GM19468 (cell line): ENCODE measurements at regions not wholly inside any gene's neighbourhood (a gene's known extent, or its start where the extent isn't known, plus 50 kb on each side); places are given as distances from the start of the nearest gene placed in this dataset.

ENCODE experiments used
- ATAC-seq: cut with Tn5 transposase; IDR thresholded peaks from one replicate; pipeline ENCODE4 v1.9.1; 2021; ENCODE audit warnings: mild to moderate bottlenecking, moderate library complexity, moderate number of reproducible peaks; ENCODE audit not compliant: unreplicated experiment; ENCODE audit errors: extremely low read depth

DNA sequence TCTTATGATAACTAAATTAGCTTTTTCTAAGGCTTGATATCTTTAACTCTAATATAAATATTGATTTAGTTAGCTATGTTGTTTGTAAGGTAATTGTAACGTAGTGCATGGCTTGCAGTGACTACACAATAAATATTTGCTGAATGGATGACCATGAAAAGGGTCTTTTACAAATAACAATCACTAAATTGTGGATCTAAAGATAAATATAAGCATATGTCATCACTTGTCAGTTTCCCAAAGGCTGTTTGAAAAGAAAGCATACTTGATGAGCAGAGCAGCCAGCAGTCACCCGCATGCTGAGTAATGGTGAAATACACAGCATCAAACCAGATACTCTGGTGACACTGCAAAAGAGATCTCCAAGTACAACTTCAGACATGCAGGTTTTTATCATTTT, 92.5 kb upstream of the FMN2 start:
- no peak for ATAC-seq

DNA sequence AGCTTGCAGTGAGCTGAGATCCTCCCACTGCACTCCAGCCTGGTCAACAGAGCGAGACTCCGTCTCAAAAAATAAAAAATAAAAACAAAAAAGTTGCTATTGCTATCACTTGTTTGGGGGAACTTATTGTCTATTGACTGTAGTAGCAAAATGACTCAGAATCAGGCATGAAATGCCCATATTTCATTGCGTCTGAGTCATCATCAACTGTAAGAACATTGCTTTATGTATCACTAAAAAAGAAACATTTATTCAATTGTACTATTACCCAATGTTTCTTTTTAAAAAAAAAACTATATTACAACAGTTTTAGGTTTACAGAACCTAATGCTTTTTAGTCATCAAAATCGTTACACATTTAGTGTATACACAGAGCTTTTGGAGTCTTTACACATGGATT, 91.0 kb upstream of the FMN2 start:
- no peak for ATAC-seq

DNA sequence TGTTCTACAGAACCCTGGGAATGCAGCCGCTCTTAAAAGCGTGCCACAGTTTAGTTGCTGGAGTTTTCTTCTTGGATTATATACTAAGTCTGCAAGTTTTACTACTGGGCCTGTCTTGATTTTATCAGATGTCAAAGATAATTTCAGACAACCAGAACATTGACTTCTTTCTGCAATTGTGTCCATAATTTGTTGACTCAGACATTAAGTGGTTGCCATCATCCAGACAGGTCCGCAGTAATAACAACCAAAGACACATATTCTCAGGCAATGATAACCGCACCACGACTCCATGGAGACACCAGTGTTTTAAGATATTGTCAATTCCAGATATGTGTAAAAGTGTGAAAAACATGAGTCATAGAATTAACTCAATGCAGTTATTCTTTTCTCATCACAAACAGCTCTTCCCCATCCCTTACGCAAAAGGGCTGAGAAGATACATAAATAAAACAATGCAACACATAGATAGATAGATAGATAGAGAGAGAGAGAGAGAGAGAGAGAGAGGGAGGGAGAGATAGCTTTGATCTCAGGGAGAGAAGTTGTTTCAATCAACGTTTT, 90.4 kb upstream of the FMN2 start:
- ATAC-seq, result no peak

DNA sequence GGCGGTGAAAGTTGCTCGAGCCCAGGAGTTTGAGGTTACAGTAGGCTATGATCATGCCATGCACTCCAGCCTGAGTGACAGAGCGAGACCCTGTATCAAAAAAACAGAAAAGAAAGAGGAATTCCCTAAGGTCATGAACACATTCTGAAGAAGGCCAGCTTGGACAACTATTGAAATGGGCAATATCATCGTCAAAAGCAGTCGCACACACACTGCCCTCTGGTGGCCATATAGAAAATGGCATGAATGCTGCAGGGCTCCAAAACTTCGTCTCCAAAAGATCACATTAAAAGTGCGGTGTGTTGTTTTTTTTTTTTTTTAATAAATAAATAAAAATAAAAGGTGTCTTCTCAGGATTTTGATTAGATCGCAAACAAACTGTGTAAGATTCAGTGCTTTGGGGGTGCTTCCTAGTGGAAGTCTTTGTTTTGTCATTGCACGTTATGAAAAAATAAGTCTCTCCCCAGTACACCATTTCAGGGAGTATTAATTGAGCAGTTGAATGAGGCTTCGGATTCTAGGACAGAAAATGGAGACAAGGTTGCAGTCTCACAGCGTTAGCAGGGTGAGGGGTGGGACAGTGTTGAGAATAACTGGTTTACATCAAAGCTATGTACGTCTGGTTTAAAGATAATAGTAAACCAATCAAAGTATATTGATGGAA, 87.5 kb upstream of the FMN2 start:
- ATAC-seq, result no peak

DNA sequence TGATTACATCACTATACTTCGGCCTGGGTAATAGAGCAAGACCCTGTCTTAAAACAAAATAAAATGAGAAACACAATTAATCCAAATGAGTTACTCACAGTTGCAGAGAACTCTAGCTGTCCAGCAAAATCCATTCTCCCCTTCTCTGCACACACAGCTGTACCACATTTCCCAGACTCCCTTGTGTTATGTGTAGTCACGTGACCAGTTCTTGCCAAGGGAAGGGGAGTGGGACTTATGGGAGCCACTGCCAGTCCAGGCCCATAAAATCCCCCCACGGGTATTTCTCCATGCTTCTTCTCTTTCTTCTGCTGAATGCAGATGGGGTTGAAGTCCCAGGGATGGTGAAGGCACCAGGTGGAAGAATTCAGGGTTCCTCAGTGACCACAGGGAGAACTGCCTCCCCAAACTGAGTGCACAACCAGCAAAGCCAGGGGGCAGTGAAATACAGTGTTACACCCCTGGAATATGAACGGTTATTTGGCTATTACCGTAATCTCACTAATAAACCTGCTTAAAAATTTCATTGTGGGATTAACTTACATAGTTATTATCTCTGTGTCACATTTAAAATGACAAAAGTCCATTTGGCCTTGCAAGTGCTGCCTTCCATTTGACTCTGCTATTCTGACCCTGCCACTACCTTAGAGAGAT, 85.6 kb upstream of the FMN2 start:
- no peak for ATAC-seq

DNA sequence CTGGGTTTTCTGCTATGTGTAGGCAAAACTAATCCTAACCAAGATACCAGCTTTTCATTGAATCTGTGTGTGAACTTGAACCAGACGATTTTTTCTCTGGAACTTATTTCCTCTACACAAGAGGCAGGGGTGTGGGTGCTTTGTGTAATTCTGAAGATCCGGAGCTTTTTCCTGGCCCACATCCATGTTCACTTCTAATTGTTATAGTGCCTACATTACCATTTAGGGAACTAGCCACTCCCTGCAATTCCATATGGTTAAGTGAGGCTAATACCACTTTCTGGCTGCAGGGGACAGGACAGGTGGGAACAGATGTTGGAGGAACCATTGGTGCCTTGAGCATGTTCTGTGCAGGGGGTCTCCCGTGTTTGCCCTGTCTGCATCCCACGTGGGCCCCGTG, 83.4 kb upstream of the FMN2 start:
- no peak for ATAC-seq

DNA sequence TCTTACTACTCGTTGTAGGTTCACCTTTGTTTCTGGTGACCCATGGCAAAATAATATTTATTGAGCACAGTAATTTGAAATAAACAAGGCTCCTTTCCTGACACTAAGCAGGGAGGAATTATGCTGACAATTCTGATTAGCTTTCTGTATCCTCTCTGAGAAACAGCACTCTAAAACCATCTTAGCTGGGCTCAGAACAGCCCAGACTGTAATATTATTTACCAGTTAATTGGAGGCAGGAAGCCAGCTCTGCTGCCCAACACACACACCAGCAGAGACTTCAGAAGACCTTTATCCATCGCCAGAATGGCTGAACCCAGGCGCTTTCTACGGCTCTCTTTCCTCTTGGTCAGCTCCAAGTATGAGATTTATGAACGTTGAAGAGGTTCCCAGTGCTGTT, 77.6 kb upstream of the FMN2 start:
- no peak for ATAC-seq

DNA sequence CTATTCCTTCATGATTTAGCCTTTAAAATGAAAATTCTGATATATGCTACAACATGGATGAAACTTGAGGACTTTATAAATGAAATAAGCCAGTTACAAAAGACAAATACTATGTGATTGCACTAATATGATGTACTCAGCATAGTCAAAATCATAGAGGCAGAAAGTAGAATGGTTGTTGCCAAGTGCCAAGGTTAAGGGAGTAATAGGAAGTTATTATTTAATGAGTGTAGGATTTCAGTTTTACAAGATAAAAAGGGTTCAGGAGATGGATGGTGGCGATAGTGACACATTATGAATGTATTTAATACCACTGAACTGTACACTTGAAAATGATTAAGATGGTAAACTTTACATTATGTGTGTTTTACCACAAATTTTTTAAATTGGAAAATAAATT, 73.1 kb upstream of the FMN2 start:
- no peak for ATAC-seq

DNA sequence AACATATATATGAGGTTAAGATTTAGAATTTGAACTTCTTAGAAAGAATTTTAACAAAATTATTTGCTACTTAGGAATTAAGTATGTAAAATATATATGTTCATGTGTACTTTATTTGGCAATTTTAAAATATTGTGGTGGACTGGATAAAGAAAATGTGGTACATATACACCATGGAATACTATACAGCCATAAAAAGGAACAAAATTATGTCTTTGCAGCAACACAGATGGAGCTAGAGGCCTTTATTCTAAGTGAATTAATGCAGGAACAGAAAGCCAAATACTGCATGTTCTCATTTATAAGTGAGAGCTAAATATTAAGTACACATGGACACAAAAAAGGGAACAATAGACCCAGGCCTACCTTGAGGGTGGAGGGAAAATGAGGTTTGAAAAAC, 72.2 kb upstream of the FMN2 start:
- ATAC-seq, result no peak

DNA sequence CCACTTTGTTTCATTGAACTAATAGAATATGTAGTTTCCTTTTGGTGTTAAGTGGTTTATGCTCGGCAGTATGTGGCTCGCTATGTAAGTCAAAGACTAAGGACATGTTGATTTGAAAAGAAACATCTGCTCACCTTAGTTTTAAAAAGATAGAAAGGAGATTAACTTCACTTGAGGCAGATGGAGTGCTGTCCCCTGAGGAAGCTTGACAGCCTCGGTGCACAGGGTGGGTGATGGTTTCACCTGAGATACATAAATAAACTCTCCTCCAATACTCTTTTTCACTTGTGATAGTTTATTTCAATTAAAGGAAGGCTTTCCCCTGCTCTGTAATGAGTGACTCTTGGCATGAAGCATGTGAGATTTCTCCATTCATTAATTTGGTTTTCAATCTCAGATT, 70.8 kb upstream of the FMN2 start:
- ATAC-seq, result no peak

DNA sequence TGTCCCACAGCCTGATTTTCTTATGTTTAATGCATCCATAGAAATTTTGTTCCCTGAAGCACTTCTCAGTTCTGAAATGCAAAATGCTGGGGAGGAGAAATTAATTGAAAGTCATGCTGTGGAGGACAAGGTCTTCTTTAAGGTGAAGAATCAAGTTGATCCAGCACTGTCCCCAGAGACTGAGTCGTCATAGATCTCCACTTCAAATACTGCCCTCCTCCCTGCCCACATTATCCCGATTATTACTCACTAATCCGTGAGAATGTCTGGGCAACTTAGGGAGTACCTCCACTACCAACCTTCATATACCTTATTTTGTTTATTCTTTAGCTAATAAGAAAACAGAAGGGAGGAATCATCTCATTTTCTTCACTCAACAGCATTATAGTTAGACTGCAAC, 70.0 kb upstream of the FMN2 start:
- ATAC-seq, result no peak

DNA sequence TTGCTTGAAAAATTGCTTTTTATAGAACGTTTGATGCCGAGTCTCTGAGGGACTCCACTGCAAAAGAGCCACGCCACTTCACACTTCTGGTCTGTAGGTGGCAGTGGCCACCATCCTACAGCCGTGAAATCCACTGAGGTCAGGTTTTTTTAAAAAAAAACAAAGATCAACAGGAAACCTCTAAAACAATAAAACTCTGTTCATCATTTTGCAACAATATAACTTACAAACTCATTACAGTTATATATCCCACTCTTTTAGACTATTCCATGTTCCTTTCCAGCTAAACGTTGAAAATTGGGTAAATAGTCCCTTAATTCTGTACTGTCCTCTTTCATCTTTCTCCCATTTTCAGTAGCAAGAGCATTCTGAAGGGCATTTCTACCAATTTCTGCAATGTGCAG, 64.6 kb upstream of the FMN2 start:
- peak; percentile 61 for ATAC-seq

DNA sequence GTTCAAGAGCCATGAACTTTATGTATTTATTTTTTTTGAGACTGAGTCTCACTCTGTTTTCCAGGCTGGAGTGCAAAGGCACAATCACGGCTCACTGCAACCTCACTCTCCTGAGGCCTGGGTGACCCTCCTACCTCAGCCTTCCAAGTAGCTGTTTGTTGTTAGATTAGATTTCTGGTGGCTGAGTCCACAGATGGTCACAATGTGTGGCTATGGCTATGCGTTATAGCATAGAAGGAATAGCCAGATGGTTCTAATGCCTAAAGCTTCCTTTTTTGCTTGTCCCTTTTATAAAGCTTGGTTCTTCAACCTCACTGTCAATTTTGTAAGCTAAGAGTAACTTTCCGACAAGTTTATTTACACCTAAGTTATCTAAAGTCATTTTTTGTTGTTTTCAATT, 62.3 kb upstream of the FMN2 start:
- ATAC-seq, result no peak

DNA sequence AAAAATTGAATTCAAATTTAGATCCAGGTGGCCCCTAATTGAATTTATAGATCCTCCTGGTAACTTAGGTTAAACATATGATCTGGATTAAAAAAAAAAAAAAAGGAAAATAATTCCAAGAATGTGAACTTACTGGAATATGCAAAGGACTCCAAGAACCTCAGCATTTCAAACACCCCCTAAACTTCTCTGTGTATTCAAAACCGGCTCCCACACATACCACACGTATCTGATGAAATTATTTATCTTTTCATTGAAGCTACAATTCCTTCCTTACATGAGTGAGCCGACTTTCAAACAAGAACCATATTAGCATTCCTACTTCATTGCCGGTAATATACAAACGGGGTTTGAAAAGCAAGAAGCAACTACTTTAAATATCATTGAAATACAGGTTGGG, 61.4 kb upstream of the FMN2 start:
- ATAC-seq, result no peak

DNA sequence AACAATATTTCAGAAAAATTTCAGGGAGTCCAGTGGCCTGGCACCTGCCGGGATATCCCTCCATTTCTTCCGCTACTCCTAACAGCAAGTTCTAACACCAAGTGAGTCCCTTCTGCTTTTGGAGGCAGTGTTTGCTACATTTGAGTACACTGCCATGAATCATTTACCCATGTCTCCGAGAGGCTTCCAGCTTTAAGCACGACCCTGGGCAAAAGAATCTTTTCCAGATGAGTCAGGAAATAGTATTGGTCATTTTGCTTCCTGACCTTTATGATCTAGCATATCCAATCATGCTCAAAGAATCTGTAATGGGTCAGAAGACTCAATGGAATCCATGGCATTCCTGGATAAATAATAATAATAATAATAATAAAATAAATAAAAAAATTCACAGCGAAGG, 60.7 kb upstream of the FMN2 start:
- no peak for ATAC-seq

DNA sequence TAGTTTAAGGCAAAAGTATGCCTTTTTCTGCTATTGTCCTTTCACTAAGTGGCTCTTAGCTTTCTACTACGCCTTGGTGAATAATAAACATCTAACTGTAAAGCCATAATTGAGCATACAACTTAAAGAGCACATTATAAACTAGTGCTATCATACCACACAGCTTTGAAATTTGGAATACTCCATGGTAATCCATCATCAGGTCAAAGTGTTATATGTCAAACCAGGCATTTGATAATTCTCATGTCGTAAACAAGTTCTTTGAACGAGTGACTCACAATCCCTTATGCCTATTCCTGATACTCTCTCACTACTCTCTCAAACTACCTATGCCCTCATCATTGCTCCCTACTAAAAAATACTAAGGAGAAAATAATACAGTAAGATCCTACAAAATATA, 60.3 kb upstream of the FMN2 start:
- ATAC-seq, result no peak

DNA sequence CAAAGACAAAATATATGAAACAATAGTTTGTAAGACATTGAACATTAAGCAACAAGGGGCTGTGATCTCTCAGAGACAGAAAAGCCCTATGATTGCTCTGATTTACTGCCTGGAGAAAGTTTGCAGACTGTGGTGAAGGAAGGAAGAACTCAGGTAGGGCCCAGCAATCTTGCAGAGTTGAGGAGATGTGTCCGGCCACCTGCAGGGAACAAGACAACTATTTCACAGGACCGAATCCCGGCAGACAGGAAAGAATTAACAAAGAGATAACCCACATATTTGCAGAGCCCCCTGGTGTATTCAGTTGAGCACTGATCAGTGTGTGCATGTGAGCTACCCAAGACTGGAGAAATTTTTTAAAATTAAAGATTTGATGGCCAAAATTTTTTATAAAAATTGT, 58.3 kb upstream of the FMN2 start:
- no peak for ATAC-seq

DNA sequence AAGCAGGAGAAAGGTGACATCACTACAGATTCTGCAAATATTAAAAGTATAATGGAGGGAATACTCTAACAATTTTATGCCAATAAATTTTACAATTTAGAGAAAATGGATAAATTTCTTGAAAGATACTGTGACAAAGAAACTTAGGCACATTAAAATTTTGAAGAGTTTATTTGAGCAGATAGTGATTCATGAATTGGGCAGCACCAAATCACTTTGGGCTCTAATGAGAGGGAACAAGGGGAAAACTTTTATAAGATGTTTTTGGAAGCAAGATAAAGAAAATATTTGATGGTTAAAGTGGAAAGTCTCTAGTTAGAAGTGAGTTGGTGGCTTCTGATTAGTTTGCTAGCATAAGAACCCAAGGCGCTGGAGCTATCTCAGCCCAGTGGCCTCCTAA, 55.2 kb upstream of the FMN2 start:
- ATAC-seq, result no peak
